Naive B cell (primary cell): ENCODE measurements at regions not wholly inside any gene's neighbourhood (a gene's known extent, or its start where the extent isn't known, plus 50 kb on each side); places are given as distances from the start of the nearest gene placed in this dataset.
"Not testable (repeated sequence)": the region's sequence is repeated elsewhere in the genome, so short reads cannot be mapped to it uniquely, and the experiment has no call there.

Experiments
- ATAC-seq, 2 donors: fragments of 150-1000 bp; cut with Tn5 transposase; 2 replicates each; pipeline ENCODE4 v1.10.0; 2021; ENCODE audit warnings: low read depth in 2 of 2, mild to moderate bottlenecking in 2 of 2, moderate library complexity in 2 of 2
- DNase-seq: peaks from one replicate; pipeline ENCODE4 v3.0.0; 2022
- H3K27ac Mint-ChIP-seq, 6 donors: one replicate each; pipeline ENCODE4 v1.8.0; 2020 to 2022; ENCODE audit warnings: mild to moderate bottlenecking in 6 of 6, mixed read lengths in 6 of 6, moderate library complexity in 5 of 6, inconsistent platforms in 2 of 6
- H3K27me3 Mint-ChIP-seq, 3 donors: one replicate each; pipeline ENCODE4 v1.8.0; 2021 to 2022; ENCODE audit warnings: mixed read lengths in 3 of 3, mild to moderate bottlenecking in 1 of 3
- H3K36me3 Mint-ChIP-seq, 2 donors: one replicate each; pipeline ENCODE4 v1.8.0; 2020 to 2022; ENCODE audit warnings: mixed read lengths in 2 of 2, inconsistent platforms in 1 of 2, mild to moderate bottlenecking in 1 of 2
- H3K4me1 Mint-ChIP-seq, 3 donors: one replicate each; pipeline ENCODE4 v1.8.0; 2020 to 2022; ENCODE audit warnings: mixed read lengths in 3 of 3, inconsistent platforms in 1 of 3, mild to moderate bottlenecking in 1 of 3, moderate library complexity in 1 of 3
- H3K4me3 Mint-ChIP-seq, 8 donors: one replicate each; pipeline ENCODE4 v1.8.0; 2020 to 2022; ENCODE audit warnings: mild to moderate bottlenecking in 8 of 8, mixed read lengths in 8 of 8, moderate library complexity in 8 of 8, inconsistent platforms in 2 of 8
- H3K9me3 Mint-ChIP-seq, 7 donors: one replicate each; pipeline ENCODE4 v1.8.0; 2020 to 2022; ENCODE audit warnings: mixed read lengths in 7 of 7, mild to moderate bottlenecking in 5 of 7, inconsistent platforms in 2 of 7, moderate library complexity in 1 of 7

- Mint-ChIP-seq H3K36me3 (no peaks in the 10 kb centered on the region), H3K9me3 (peaks cover 0 to 6% (median 2%) of the 10 kb centered on the region in 7 donors), H3K27ac (no peak overlapping the region), H3K4me1 (no peaks in the 10 kb centered on the region), H3K27me3 (no peaks in the 10 kb centered on the region), H3K4me3 (no peak overlapping the region)
- DNase-seq (no peak), ATAC-seq (no peak)
These were observed 711.7 kb downstream of the EDEM1 start for GRCh38 chr3:5899014-5899761.

- DNase-seq (no peak), ATAC-seq (no peak)
- no peak overlapping the region for H3K4me3 Mint-ChIP-seq
- no peaks in the 10 kb centered on the region for H3K36me3 Mint-ChIP-seq
- no peaks in the 10 kb centered on the region for H3K4me1 Mint-ChIP-seq
- peaks cover 2 to 18% (median 7%) of the 10 kb centered on the region in 7 donors for H3K9me3 Mint-ChIP-seq
- H3K27me3 Mint-ChIP-seq = no peaks in the 10 kb centered on the region
- no peak overlapping the region for H3K27ac Mint-ChIP-seq
These were observed 730.4 kb downstream of the EDEM1 start for GRCh38 chr3:5917932-5918331.

- DNase-seq (no peak), ATAC-seq (no peak)
- Mint-ChIP-seq H3K9me3 (peaks cover 0 to 18% (median 7%) of the 10 kb centered on the region in 7 donors), H3K36me3 (no peaks in the 10 kb centered on the region), H3K4me3 (no peak overlapping the region), H3K27ac (no peak overlapping the region), H3K27me3 (no peaks in the 10 kb centered on the region), H3K4me1 (no peaks in the 10 kb centered on the region)
These were observed 731.1 kb downstream of the EDEM1 start for GRCh38 chr3:5918626-5919025.

DNA sequence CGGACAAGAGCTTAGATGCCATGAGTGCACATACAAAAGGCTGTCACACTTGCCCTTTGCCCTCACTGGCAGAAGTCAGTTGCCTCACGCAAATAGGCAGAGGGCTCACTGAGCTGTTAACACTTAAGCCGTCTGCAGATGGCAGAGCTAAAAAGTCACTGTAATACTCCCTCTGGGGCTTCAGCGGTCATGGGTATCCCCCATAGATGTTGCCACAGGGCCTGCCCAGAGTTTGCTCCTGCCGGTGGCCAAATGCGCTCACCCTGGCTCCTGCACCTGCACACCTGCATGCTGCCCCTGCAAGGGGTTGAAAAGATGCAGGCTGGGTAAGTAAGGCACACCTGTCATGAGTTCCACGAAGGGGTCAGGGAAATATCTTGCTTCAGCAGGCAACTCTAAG lies 741.5 kb downstream of the EDEM1 start:
- H3K27ac Mint-ChIP-seq = peak overlapping the region in 1 of 6 donors; percentile 34

GRCh38 chr3:5944061-5944460 lies 756.6 kb downstream of the EDEM1 start:
- H3K36me3 Mint-ChIP-seq, ATAC-seq, H3K4me1 Mint-ChIP-seq, H3K27me3 Mint-ChIP-seq, DNase-seq, H3K4me3 Mint-ChIP-seq: not testable (repeated sequence)
- H3K9me3 Mint-ChIP-seq = peaks cover 9 to 19% (median 11%) of the 10 kb centered on the region in 7 donors
- H3K27ac Mint-ChIP-seq = peak overlapping the region in 1 of 6 donors; percentile 36

More for the DNA sequence above, 741.5 kb downstream of the EDEM1 start:
- H3K9me3 Mint-ChIP-seq = peaks cover 0 to 8% (median 0%) of the 10 kb centered on the region in 7 donors
- no peaks in the 10 kb centered on the region for H3K27me3 Mint-ChIP-seq
- no peak for DNase-seq
- H3K36me3 Mint-ChIP-seq = no peaks in the 10 kb centered on the region
- H3K4me3 Mint-ChIP-seq = peak overlapping the region in 1 of 8 donors; percentile 23
- no peaks in the 10 kb centered on the region for H3K4me1 Mint-ChIP-seq
- no peak for ATAC-seq

GRCh38 chr3:5948084-5948483 lies 760.6 kb downstream of the EDEM1 start:
- H3K4me3 Mint-ChIP-seq = no peak overlapping the region
- no peak overlapping the region for H3K27ac Mint-ChIP-seq
- H3K27me3 Mint-ChIP-seq = no peaks in the 10 kb centered on the region
- H3K4me1 Mint-ChIP-seq = no peaks in the 10 kb centered on the region
- H3K36me3 Mint-ChIP-seq = no peaks in the 10 kb centered on the region
- peaks cover 0 to 4% (median 2%) of the 10 kb centered on the region in 7 donors for H3K9me3 Mint-ChIP-seq
- DNase-seq (no peak), ATAC-seq (no peak)

- Mint-ChIP-seq H3K27me3 (no peaks in the 10 kb centered on the region), H3K4me1 (no peaks in the 10 kb centered on the region), H3K27ac (no peak overlapping the region), H3K9me3 (peaks cover 0 to 5% (median 2%) of the 10 kb centered on the region in 7 donors), H3K36me3 (no peaks in the 10 kb centered on the region), H3K4me3 (no peak overlapping the region)
- DNase-seq = no peak
- no peak for ATAC-seq
These were observed 763.5 kb downstream of the EDEM1 start for GRCh38 chr3:5951026-5951425.

- no peak overlapping the region for H3K4me3 Mint-ChIP-seq
- peaks cover 0 to 7% (median 2%) of the 10 kb centered on the region in 7 donors for H3K9me3 Mint-ChIP-seq
- H3K4me1 Mint-ChIP-seq = no peaks in the 10 kb centered on the region
- no peaks in the 10 kb centered on the region for H3K27me3 Mint-ChIP-seq
- no peak for ATAC-seq
- H3K36me3 Mint-ChIP-seq = no peaks in the 10 kb centered on the region
- DNase-seq = no peak
- H3K27ac Mint-ChIP-seq = no peak overlapping the region
These were observed 785.1 kb downstream of the EDEM1 start for GRCh38 chr3:5972586-5972985.

- DNase-seq = no peak
These were observed 787.3 kb downstream of the EDEM1 start for GRCh38 chr3:5974630-5975322.

DNA sequence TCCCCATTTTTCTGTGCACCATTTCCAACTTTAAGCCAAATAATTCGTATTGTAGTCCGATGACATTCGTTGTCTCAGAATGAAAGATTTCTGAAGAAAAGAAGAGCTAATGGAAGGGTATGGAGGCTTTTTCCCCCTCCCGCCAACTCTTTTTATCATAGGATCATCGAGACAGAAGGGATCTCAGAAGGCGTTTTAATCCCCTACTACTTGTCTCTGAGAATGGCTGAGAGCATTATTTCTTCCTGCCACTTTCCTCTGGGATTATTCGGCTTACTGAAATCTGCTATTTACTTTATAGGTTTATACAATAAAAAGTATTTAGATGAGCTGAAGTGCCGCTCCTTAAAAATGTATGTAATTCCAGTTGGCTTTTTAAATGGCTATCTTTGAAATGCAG lies 789.8 kb downstream of the EDEM1 start:
- DNase-seq (no peak), ATAC-seq (no peak)
- no peaks in the 10 kb centered on the region for H3K4me1 Mint-ChIP-seq
- H3K27me3 Mint-ChIP-seq = no peaks in the 10 kb centered on the region
- peaks cover 3 to 18% (median 9%) of the 10 kb centered on the region in 7 donors for H3K9me3 Mint-ChIP-seq
- H3K4me3 Mint-ChIP-seq = no peak overlapping the region
- H3K36me3 Mint-ChIP-seq = peaks cover 0 to 18% of the 10 kb centered on the region in 2 donors
- H3K27ac Mint-ChIP-seq = no peak overlapping the region

More at GRCh38 chr3:5974630-5975322, 787.3 kb downstream of the EDEM1 start:
- Mint-ChIP-seq H3K36me3 (no peaks in the 10 kb centered on the region), H3K27me3 (no peaks in the 10 kb centered on the region), H3K9me3 (peaks cover 0 to 4% (median 0%) of the 10 kb centered on the region in 7 donors), H3K4me1 (no peaks in the 10 kb centered on the region), H3K27ac (no peak overlapping the region), H3K4me3 (no peak overlapping the region)
- no peak for ATAC-seq

GRCh38 chr3:5980475-5980874 lies 793.0 kb downstream of the EDEM1 start:
- Mint-ChIP-seq H3K4me3 (no peak overlapping the region), H3K36me3 (peaks cover 0 to 19% of the 10 kb centered on the region in 2 donors), H3K4me1 (no peaks in the 10 kb centered on the region), H3K27me3 (no peaks in the 10 kb centered on the region), H3K9me3 (peaks cover 3 to 20% (median 10%) of the 10 kb centered on the region in 7 donors), H3K27ac (no peak overlapping the region)
- DNase-seq (no peak), ATAC-seq (no peak)

GRCh38 chr3:5994651-5995050 lies 807.1 kb downstream of the EDEM1 start:
- DNase-seq (no peak), ATAC-seq (no peak)
- Mint-ChIP-seq H3K4me3 (no peak overlapping the region), H3K27ac (no peak overlapping the region), H3K36me3 (no peaks in the 10 kb centered on the region), H3K4me1 (no peaks in the 10 kb centered on the region), H3K9me3 (peaks cover 0 to 5% (median 4%) of the 10 kb centered on the region in 7 donors), H3K27me3 (no peaks in the 10 kb centered on the region)

- Mint-ChIP-seq H3K4me3 (no peak overlapping the region), H3K27me3 (peaks cover 0 to 3% (median 0%) of the 10 kb centered on the region in 3 donors), H3K27ac (no peak overlapping the region), H3K9me3 (peaks cover 6 to 27% (median 13%) of the 10 kb centered on the region in 7 donors), H3K36me3 (peaks cover 0 to 5% of the 10 kb centered on the region in 2 donors), H3K4me1 (no peaks in the 10 kb centered on the region)
- no peak for DNase-seq
- no peak for ATAC-seq
These were observed 830.9 kb downstream of the EDEM1 start for GRCh38 chr3:6018456-6018855.

DNA sequence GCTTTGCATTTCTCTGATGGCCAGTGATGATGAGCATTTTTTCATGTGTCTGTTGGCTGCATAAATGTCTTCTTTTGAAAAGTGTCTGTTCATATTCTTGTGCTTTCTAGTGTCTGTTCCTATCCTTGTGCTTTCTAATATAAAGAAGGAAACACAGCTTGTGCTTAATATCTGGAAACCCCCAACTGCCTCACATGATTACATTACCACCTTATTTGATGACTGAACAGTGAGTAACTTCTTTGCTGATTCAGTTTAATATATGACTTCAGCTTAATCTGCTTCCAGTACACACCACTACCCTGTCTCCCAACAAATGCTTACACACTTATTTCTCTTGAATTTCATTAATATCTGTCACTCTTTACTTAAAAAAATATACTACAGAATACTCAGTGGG lies 835.1 kb downstream of the EDEM1 start:
- no peaks in the 10 kb centered on the region for H3K4me1 Mint-ChIP-seq
- H3K27me3 Mint-ChIP-seq = no peaks in the 10 kb centered on the region
- peaks cover 4 to 20% (median 13%) of the 10 kb centered on the region in 7 donors for H3K9me3 Mint-ChIP-seq
- no peak overlapping the region for H3K27ac Mint-ChIP-seq
- no peaks in the 10 kb centered on the region for H3K36me3 Mint-ChIP-seq
- DNase-seq (no peak), ATAC-seq (no peak)
- no peak overlapping the region for H3K4me3 Mint-ChIP-seq
